WTC11 (cell line): ENCODE measurements at regions not wholly inside any gene's neighbourhood (a gene's known extent, or its start where the extent isn't known, plus 50 kb on each side); places are given as distances from the start of the nearest gene placed in this dataset.

Source experiments
- ATAC-seq: fragments of 200-7000 bp; cut with Tn5 transposase; 2 replicates; pipeline ENCODE4 v1.10.0; 2021; ENCODE audit warnings: mild to moderate bottlenecking, moderate library complexity
- CTCF ChIA-PET: fragments of 300-600 bp; sonication (Branson Sonifier 250); formaldehyde crosslinking; loops from one replicate; lab custom pipeline; 2021; ENCODE audit warnings: antibody characterized with exemption; lab: Charles Lee
- POLR2A ChIA-PET: fragments of 350-600 bp; sonication (Branson Sonifier 250); formaldehyde crosslinking; loops from one replicate; lab custom pipeline; 2021; ENCODE audit warnings: antibody characterized with exemption; lab: Charles Lee
- DNase-seq: peaks from one replicate; pipeline ENCODE4 v3.0.0; 2021; ENCODE audit warnings: low spot score
- H3K27ac Mint-ChIP-seq: 2 replicates; pipeline ENCODE4 v1.8.0; 2021; ENCODE audit warnings: mixed read lengths
- H3K27me3 Mint-ChIP-seq: 2 replicates; pipeline ENCODE4 v1.8.0; 2021; ENCODE audit warnings: low read depth, mild to moderate bottlenecking, moderate library complexity, mixed read lengths
- H3K36me3 Mint-ChIP-seq: 2 replicates; pipeline ENCODE4 v1.8.0; 2021; ENCODE audit warnings: mixed read lengths
- H3K4me1 Mint-ChIP-seq: 2 replicates; pipeline ENCODE4 v1.8.0; 2022; ENCODE audit warnings: mixed read lengths
- H3K4me3 Mint-ChIP-seq: 2 replicates; pipeline ENCODE4 v1.8.0; 2021; ENCODE audit warnings: mild to moderate bottlenecking, moderate library complexity, mixed read lengths
- H3K9me3 Mint-ChIP-seq: 2 replicates; pipeline ENCODE4 v1.8.0; 2021; ENCODE audit warnings: mixed read lengths
- ATF3 ChIP-seq: sonication (generic); formaldehyde crosslinking; conservative IDR thresholded peaks from 2 replicates; pipeline ENCODE4 v1.8.1; 2022; ENCODE audit warnings: mild to moderate bottlenecking, missing genetic modification reagents
- E2F1 ChIP-seq: sonication (generic); formaldehyde crosslinking; IDR thresholded peaks from 2 replicates; pipeline ENCODE4 v1.8.0; 2022; ENCODE audit warnings: mild to moderate bottlenecking, missing genetic modification reagents
- GRHL2 ChIP-seq: fragments of 250-450 bp; sonication (Bioruptor Pico); IDR thresholded peaks from 2 replicates; pipeline ENCODE4 v1.8.0; 2022; ENCODE audit warnings: mild to moderate bottlenecking, moderate library complexity; ENCODE audit not compliant: insufficient replicate concordance, severe bottlenecking
- HMGA2 ChIP-seq: fragments of 250-450 bp; sonication (Bioruptor Pico); IDR thresholded peaks from 2 replicates; pipeline ENCODE4 v1.4.0; 2021; ENCODE audit warnings: mild to moderate bottlenecking, moderate library complexity
- KAT7 ChIP-seq: sonication (generic); formaldehyde crosslinking; IDR thresholded peaks from 2 replicates; pipeline ENCODE4 v1.8.1; 2023; ENCODE audit warnings: missing genetic modification reagents, mild to moderate bottlenecking, borderline replicate concordance
- MAX ChIP-seq: sonication (generic); formaldehyde crosslinking; IDR thresholded peaks from 2 replicates; pipeline ENCODE4 v1.8.0; 2022; ENCODE audit warnings: mild to moderate bottlenecking, missing genetic modification reagents
- NR1H2 ChIP-seq: sonication (generic); formaldehyde crosslinking; IDR thresholded peaks from 2 replicates; pipeline ENCODE4 v1.9.0; 2021; ENCODE audit warnings: mild to moderate bottlenecking, moderate library complexity, missing genetic modification reagents
- NR2C2 ChIP-seq: sonication (generic); formaldehyde crosslinking; IDR thresholded peaks from 2 replicates; pipeline ENCODE4 v1.8.0; 2022; ENCODE audit warnings: mild to moderate bottlenecking, missing genetic modification reagents
- OVOL2 ChIP-seq: fragments of 250-450 bp; sonication (Bioruptor Pico); IDR thresholded peaks from 2 replicates; pipeline ENCODE4 v1.9.0; 2021; ENCODE audit warnings: mild to moderate bottlenecking, borderline replicate concordance
- PRRX2 ChIP-seq: fragments of 250-450 bp; sonication (Bioruptor Pico); IDR thresholded peaks from 2 replicates; pipeline ENCODE4 v1.8.0; 2021; ENCODE audit warnings: mild to moderate bottlenecking
- RELA ChIP-seq: sonication (generic); formaldehyde crosslinking; IDR thresholded peaks from 2 replicates; pipeline ENCODE4 v1.8.1; 2022; ENCODE audit warnings: missing genetic modification reagents, mild to moderate bottlenecking, borderline replicate concordance
- SP1 ChIP-seq: sonication (generic); formaldehyde crosslinking; conservative IDR thresholded peaks from 2 replicates; pipeline ENCODE4 v1.8.1; 2022; ENCODE audit warnings: missing genetic modification reagents
- TEAD1 ChIP-seq: sonication (generic); formaldehyde crosslinking; IDR thresholded peaks from 2 replicates; pipeline ENCODE4 v1.8.0; 2022; ENCODE audit warnings: mild to moderate bottlenecking, missing genetic modification reagents
- ZBTB21 ChIP-seq: sonication (generic); formaldehyde crosslinking; IDR thresholded peaks from 2 replicates; pipeline ENCODE4 v1.8.1; 2023; ENCODE audit warnings: mild to moderate bottlenecking, missing genetic modification reagents, borderline replicate concordance
- ZNF396 ChIP-seq: fragments of 250-450 bp; sonication (Bioruptor Pico); IDR thresholded peaks from 2 replicates; pipeline ENCODE4 v1.8.0; 2021; ENCODE audit warnings: mild to moderate bottlenecking, moderate library complexity, borderline replicate concordance
- ZNF671 ChIP-seq: fragments of 250-450 bp; sonication (Bioruptor Pico); IDR thresholded peaks from 2 replicates; pipeline ENCODE4 v1.8.0; 2021; ENCODE audit warnings: mild to moderate bottlenecking
- TF ChIP-seq, protein P1 (sequence below): fragments of 250-450 bp; sonication (Bioruptor Pico); IDR thresholded peaks from 2 replicates; pipeline ENCODE4 v1.9.0; 2021; ENCODE audit warnings: moderate library complexity, mild to moderate bottlenecking, inconsistent platforms, borderline replicate concordance
- TF ChIP-seq, protein P2 (sequence below): sonication (generic); formaldehyde crosslinking; conservative IDR thresholded peaks from 2 replicates; pipeline ENCODE4 v1.8.1; 2023; ENCODE audit warnings: mild to moderate bottlenecking, low read depth, missing genetic modification reagents, moderate library complexity
- TF ChIP-seq, protein P3 (sequence below): sonication (generic); formaldehyde crosslinking; IDR thresholded peaks from 2 replicates; pipeline ENCODE4 v1.8.0; 2022; ENCODE audit warnings: mild to moderate bottlenecking, missing genetic modification reagents
- TF ChIP-seq, protein P4 (sequence below): sonication (generic); formaldehyde crosslinking; IDR thresholded peaks from 2 replicates; pipeline ENCODE4 v1.8.0; 2023; ENCODE audit warnings: mild to moderate bottlenecking, missing genetic modification reagents
- TF ChIP-seq, protein P5 (sequence below): sonication (generic); formaldehyde crosslinking; IDR thresholded peaks from 2 replicates; pipeline ENCODE4 v1.8.1; 2022; ENCODE audit warnings: low read depth, mild to moderate bottlenecking, moderate library complexity, missing genetic modification reagents, borderline replicate concordance
- TF ChIP-seq, protein P6 (sequence below): sonication (generic); formaldehyde crosslinking; IDR thresholded peaks from 2 replicates; pipeline ENCODE4 v1.8.1; 2022; ENCODE audit warnings: mild to moderate bottlenecking, moderate library complexity, missing genetic modification reagents

DNA sequence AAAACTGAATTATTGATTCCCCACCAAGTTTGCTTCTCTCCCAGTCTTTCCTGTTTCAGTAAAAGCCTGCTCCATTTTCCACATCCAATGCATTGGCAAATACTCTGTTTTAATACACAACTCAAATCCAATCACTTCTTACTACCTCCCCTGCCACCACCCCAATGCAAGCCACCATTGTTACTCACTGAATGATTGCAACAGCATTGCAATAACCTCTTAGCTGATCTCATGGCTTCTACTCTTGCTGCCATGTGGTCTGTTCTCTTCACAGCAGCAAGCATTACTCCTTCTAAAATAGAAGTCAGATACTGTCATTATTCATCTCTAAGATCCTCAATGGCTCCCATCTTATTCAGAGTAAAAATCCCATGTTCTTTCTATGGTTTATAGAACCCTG lies 123.4 kb downstream of the ATP6V1G3 start:
- H3K4me3 Mint-ChIP-seq: no peak overlapping the region
- POLR2A ChIA-PET: no interaction called here

DNA sequence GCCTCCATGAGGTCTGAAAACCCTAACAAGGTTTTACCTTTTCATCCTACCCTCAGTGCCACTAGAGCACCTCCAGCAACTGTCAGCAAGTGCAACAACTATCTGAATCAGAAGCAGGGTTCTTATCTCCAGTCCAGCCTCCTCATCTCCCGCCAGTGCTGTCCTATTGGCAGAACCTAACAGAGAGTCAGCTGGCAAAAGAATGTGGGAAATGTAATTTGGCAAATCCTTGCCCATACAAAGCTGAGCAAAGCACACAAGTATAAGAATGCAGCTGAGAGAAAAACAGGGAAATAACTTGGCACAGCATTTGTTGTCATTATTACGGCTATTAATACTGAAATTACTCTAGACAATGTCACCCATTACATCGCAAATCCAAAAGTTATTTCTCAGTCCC lies 124.2 kb downstream of the ATP6V1G3 start:
- Mint-ChIP-seq H3K27ac (no peak overlapping the region), H3K27me3 (no peaks in the 10 kb centered on the region), H3K36me3 (no peaks in the 10 kb centered on the region), H3K4me1 (no peaks in the 10 kb centered on the region), H3K4me3 (no peak overlapping the region), H3K9me3 (no peaks in the 10 kb centered on the region)
- POLR2A ChIA-PET: no interaction called here
- DNase-seq: no peak
- TF ChIP-seq, protein P1, sequence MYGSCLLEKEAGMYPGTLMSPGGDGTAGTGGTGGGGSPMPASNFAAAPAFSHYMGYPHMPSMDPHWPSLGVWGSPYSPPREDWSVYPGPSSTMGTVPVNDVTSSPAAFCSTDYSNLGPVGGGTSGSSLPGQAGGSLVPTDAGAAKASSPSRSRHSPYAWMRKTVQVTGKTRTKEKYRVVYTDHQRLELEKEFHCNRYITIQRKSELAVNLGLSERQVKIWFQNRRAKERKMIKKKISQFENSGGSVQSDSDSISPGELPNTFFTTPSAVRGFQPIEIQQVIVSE: no peak
- TF ChIP-seq SP1 (no peak), NR2C2 (no peak), ZNF396 (CRISPR knock-in tag) (no peak), ZBTB21 (CRISPR knock-in tag) (no peak), PRRX2 (CRISPR knock-in tag) (no peak), KAT7 (CRISPR knock-in tag) (no peak)
- TF ChIP-seq, protein P2, sequence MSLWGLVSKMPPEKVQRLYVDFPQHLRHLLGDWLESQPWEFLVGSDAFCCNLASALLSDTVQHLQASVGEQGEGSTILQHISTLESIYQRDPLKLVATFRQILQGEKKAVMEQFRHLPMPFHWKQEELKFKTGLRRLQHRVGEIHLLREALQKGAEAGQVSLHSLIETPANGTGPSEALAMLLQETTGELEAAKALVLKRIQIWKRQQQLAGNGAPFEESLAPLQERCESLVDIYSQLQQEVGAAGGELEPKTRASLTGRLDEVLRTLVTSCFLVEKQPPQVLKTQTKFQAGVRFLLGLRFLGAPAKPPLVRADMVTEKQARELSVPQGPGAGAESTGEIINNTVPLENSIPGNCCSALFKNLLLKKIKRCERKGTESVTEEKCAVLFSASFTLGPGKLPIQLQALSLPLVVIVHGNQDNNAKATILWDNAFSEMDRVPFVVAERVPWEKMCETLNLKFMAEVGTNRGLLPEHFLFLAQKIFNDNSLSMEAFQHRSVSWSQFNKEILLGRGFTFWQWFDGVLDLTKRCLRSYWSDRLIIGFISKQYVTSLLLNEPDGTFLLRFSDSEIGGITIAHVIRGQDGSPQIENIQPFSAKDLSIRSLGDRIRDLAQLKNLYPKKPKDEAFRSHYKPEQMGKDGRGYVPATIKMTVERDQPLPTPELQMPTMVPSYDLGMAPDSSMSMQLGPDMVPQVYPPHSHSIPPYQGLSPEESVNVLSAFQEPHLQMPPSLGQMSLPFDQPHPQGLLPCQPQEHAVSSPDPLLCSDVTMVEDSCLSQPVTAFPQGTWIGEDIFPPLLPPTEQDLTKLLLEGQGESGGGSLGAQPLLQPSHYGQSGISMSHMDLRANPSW (CRISPR knock-in tag): no peak
- TF ChIP-seq, protein P3, sequence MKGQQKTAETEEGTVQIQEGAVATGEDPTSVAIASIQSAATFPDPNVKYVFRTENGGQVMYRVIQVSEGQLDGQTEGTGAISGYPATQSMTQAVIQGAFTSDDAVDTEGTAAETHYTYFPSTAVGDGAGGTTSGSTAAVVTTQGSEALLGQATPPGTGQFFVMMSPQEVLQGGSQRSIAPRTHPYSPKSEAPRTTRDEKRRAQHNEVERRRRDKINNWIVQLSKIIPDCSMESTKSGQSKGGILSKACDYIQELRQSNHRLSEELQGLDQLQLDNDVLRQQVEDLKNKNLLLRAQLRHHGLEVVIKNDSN (CRISPR knock-in tag): no peak
- CTCF ChIA-PET: no interaction called here
- ATAC-seq: no peak

More for the DNA sequence above, 123.4 kb downstream of the ATP6V1G3 start:
- H3K27ac Mint-ChIP-seq: no peak overlapping the region
- ATAC-seq (no peak), DNase-seq (no peak)
- H3K9me3 Mint-ChIP-seq: no peaks in the 10 kb centered on the region
- no peaks in the 10 kb centered on the region for H3K4me1 Mint-ChIP-seq
- no peaks in the 10 kb centered on the region for H3K27me3 Mint-ChIP-seq
- TF ChIP-seq, protein P4, sequence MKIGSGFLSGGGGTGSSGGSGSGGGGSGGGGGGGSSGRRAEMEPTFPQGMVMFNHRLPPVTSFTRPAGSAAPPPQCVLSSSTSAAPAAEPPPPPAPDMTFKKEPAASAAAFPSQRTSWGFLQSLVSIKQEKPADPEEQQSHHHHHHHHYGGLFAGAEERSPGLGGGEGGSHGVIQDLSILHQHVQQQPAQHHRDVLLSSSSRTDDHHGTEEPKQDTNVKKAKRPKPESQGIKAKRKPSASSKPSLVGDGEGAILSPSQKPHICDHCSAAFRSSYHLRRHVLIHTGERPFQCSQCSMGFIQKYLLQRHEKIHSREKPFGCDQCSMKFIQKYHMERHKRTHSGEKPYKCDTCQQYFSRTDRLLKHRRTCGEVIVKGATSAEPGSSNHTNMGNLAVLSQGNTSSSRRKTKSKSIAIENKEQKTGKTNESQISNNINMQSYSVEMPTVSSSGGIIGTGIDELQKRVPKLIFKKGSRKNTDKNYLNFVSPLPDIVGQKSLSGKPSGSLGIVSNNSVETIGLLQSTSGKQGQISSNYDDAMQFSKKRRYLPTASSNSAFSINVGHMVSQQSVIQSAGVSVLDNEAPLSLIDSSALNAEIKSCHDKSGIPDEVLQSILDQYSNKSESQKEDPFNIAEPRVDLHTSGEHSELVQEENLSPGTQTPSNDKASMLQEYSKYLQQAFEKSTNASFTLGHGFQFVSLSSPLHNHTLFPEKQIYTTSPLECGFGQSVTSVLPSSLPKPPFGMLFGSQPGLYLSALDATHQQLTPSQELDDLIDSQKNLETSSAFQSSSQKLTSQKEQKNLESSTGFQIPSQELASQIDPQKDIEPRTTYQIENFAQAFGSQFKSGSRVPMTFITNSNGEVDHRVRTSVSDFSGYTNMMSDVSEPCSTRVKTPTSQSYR: no peak
- TF ChIP-seq RELA (CRISPR knock-in tag): no peak
- no peak for TF ChIP-seq GRHL2 (CRISPR knock-in tag)
- no peak for TF ChIP-seq MAX
- no peak for TF ChIP-seq TEAD1 (CRISPR knock-in tag)
- TF ChIP-seq, protein P5, sequence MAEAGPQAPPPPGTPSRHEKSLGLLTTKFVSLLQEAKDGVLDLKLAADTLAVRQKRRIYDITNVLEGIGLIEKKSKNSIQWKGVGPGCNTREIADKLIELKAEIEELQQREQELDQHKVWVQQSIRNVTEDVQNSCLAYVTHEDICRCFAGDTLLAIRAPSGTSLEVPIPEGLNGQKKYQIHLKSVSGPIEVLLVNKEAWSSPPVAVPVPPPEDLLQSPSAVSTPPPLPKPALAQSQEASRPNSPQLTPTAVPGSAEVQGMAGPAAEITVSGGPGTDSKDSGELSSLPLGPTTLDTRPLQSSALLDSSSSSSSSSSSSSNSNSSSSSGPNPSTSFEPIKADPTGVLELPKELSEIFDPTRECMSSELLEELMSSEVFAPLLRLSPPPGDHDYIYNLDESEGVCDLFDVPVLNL (CRISPR knock-in tag): no peak
- TF ChIP-seq OVOL2: no peak
- TF ChIP-seq ATF3: no peak
- TF ChIP-seq HMGA2 (CRISPR knock-in tag): no peak
- TF ChIP-seq, protein P6, sequence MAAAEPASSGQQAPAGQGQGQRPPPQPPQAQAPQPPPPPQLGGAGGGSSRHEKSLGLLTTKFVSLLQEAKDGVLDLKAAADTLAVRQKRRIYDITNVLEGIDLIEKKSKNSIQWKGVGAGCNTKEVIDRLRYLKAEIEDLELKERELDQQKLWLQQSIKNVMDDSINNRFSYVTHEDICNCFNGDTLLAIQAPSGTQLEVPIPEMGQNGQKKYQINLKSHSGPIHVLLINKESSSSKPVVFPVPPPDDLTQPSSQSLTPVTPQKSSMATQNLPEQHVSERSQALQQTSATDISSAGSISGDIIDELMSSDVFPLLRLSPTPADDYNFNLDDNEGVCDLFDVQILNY (CRISPR knock-in tag): no peak
- no peak for TF ChIP-seq ZNF671
- no peak for TF ChIP-seq NR1H2 (CRISPR knock-in tag)
- no peak for TF ChIP-seq E2F1 (CRISPR knock-in tag)
- CTCF ChIA-PET: no interaction called here
- H3K36me3 Mint-ChIP-seq: no peaks in the 10 kb centered on the region
